Stomach (tissue), 4 donors: ENCODE measurements at regions not wholly inside any gene's neighbourhood (a gene's known extent, or its start where the extent isn't known, plus 50 kb on each side); places are given as distances from the start of the nearest gene placed in this dataset.

ENCODE experiments used
- POLR2A ChIP-seq, 4 donors: fragments of 450-650 bp; IDR thresholded peaks; one replicate each; pipeline ENCODE4 v1.6.1; 2016; ENCODE audit warnings: antibody characterized with exemption in 4 of 4, control low read depth in 2 of 4, mild to moderate bottlenecking in 1 of 4, moderate library complexity in 1 of 4
- POLR2AphosphoS5 ChIP-seq, 3 donors: sonication (generic); formaldehyde crosslinking; IDR thresholded peaks; one replicate each; pipeline ENCODE4 v1.6.1; 2016; ENCODE audit warnings: antibody characterized with exemption in 3 of 3
- TF ChIP-seq, protein P1 (sequence below), 7 experiments: fragments of 450-650 bp in 4 of 7; fragments of 200-600 bp in 3 of 7; sonication (generic) in 3 of 7; IDR thresholded peaks; one replicate each; pipeline ENCODE4 v1.5.1; 2016 to 2019; ENCODE audit warnings: antibody characterized with exemption in 7 of 7, control low read depth in 2 of 7, mild to moderate bottlenecking in 1 of 7

DNA sequence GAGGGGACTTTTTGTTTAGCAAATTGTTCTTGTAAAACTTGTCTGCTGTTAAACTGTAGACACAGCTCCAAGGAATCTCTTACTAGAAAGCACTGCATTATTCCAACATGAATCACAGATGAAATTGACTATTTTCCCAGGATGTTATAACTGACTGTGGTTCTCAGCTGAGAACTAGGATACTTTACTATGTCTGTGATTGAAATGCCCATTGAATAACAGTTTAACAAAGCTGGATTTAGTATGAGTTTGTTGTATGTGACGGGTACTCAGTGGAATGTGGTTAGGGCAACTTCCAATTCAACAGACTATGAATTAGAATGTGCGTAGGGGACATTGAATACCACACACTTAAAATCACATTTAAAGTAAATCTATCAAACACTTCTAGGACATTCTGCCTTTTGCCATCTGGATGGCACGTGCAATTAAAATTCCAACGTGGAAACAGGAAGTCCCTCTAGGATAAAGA, 193.4 kb upstream of the PREP start:
- TF ChIP-seq, protein P1, sequence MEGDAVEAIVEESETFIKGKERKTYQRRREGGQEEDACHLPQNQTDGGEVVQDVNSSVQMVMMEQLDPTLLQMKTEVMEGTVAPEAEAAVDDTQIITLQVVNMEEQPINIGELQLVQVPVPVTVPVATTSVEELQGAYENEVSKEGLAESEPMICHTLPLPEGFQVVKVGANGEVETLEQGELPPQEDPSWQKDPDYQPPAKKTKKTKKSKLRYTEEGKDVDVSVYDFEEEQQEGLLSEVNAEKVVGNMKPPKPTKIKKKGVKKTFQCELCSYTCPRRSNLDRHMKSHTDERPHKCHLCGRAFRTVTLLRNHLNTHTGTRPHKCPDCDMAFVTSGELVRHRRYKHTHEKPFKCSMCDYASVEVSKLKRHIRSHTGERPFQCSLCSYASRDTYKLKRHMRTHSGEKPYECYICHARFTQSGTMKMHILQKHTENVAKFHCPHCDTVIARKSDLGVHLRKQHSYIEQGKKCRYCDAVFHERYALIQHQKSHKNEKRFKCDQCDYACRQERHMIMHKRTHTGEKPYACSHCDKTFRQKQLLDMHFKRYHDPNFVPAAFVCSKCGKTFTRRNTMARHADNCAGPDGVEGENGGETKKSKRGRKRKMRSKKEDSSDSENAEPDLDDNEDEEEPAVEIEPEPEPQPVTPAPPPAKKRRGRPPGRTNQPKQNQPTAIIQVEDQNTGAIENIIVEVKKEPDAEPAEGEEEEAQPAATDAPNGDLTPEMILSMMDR (IDR thresholded peaks at IDR 0.05): no peak
- TF ChIP-seq POLR2AphosphoS5 (IDR thresholded peaks at IDR 0.05) (peak in 1 of 3 donors; percentile 16), POLR2A (IDR thresholded peaks at IDR 0.05) (no peak)
